ENCODE measurements at regions not wholly inside any gene's neighbourhood (a gene's known extent, or its start where the extent isn't known, plus 50 kb on each side); places are given as distances from the start of the nearest gene placed in this dataset.

DNA sequence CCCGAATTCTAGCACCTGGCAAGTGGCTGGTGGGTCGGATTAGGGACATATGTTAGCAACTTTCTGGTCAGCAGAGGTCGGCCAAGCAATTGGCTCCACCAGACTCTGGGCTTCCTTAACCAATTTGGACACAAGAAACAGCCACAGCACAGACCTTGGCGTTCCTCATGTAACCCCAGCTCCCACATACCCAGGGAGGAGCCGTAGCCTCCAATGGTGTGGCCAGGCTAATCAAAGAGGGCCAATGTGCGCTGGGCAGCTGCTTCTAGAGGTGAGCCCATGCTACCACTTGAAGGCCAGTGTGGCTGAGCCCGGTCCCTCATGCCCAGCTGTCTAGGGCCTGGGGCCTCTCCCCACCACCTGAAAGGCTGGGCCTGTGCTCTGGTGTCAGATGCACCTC lies 82.5 kb upstream of the MSX1 start:
- intact Hi-C loops (cut with micrococcal nuclease), result no loop called here
- 3% methylated on average over 7 of the region's 7 CpGs for WGBS (ENCODE audit: insufficient coverage, low coverage, missing lambda C conversion rate)

More for the DNA sequence above, 82.5 kb upstream of the MSX1 start:
- H3K4me3 ChIP-seq, result no peak overlapping the region
- no peaks in the 10 kb centered on the region for H3K79me2 ChIP-seq (ENCODE audit: control insufficient read depth, insufficient read depth, low read length)
- BruUV-seq (replicated peaks), result no TSS peak
- no peaks in the 10 kb centered on the region for H3K9me3 ChIP-seq (replicated peaks; ENCODE audit: control insufficient read depth, insufficient read depth, low read depth, low read length)
- H2AFZ ChIP-seq (ENCODE audit: low read depth, low read length), result no peak overlapping the region
- no peak for DNase-seq (ENCODE audit: extremely low read depth in 1 of 4, low spot score in 3 of 4)
- H3K9me1 ChIP-seq (ENCODE audit: control insufficient read depth, insufficient read depth, low read length), result no peaks in the 10 kb centered on the region
- ChIA-PET CTCF (ENCODE audit: low intra/inter-chr PET ratio) (no interaction called here), POLR2A (no interaction called here)
- no peak for TF ChIP-seq SRSF1 (IDR thresholded peaks at IDR 0.05; ENCODE audit: low read depth, low read length)
- no peak for TF ChIP-seq NR3C1 (CRISPR knock-in tag; IDR thresholded peaks at IDR 0.05)
- no peak for TF ChIP-seq BMI1 (IDR thresholded peaks at IDR 0.05; ENCODE audit: low read length)
- no peak for TF ChIP-seq ETV1 (tag; conservative IDR thresholded peaks at IDR 0.05; ENCODE audit: low read depth)
- no peak for TF ChIP-seq POLR3G (IDR thresholded peaks at IDR 0.05; ENCODE audit: extremely low read depth, insufficient read length, insufficient replicate concordance)
- no peak for TF ChIP-seq NEUROD1 (IDR thresholded peaks at IDR 0.05; ENCODE audit: borderline replicate concordance, low read depth, low read length, partially characterized antibody)
- no peak for TF ChIP-seq RFX1 (IDR thresholded peaks at IDR 0.05)
- TF ChIP-seq, protein P1, sequence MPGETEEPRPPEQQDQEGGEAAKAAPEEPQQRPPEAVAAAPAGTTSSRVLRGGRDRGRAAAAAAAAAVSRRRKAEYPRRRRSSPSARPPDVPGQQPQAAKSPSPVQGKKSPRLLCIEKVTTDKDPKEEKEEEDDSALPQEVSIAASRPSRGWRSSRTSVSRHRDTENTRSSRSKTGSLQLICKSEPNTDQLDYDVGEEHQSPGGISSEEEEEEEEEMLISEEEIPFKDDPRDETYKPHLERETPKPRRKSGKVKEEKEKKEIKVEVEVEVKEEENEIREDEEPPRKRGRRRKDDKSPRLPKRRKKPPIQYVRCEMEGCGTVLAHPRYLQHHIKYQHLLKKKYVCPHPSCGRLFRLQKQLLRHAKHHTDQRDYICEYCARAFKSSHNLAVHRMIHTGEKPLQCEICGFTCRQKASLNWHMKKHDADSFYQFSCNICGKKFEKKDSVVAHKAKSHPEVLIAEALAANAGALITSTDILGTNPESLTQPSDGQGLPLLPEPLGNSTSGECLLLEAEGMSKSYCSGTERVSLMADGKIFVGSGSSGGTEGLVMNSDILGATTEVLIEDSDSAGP (CRISPR knock-in tag; IDR thresholded peaks at IDR 0.05), result no peak
- no peak for TF ChIP-seq KLF6 (CRISPR knock-in tag; IDR thresholded peaks at IDR 0.05; ENCODE audit: borderline replicate concordance)
- TF ChIP-seq NR2C2 (CRISPR knock-in tag; IDR thresholded peaks at IDR 0.05), result no peak
- TF ChIP-seq NR2C2 (tag; IDR thresholded peaks at IDR 0.05), result no peak
- no peak for TF ChIP-seq PHF21A (IDR thresholded peaks at IDR 0.05; ENCODE audit: borderline replicate concordance, low read depth)
- no peak for TF ChIP-seq PHB2 (IDR thresholded peaks at IDR 0.05; ENCODE audit: low read depth)
- no peak for TF ChIP-seq ZNF165 (CRISPR knock-in tag; IDR thresholded peaks at IDR 0.05; ENCODE audit: borderline replicate concordance)
- H3K27me3 ChIP-seq (ENCODE audit: control insufficient read depth in 2 of 2, insufficient read depth in 2 of 2, low read length in 2 of 2), result peaks cover 2 to 36% of the 10 kb centered on the region in 2 experiments; a peak in 4 of 5 replicates
- H3K9ac ChIP-seq (ENCODE audit: insufficient read depth in 1 of 2, low read depth in 2 of 2, low read length in 2 of 2), result no peak overlapping the region
- no peak for FAIRE-seq
- ATAC-seq, result no peak
- no peaks in the 10 kb centered on the region for H4K20me1 ChIP-seq (replicated peaks; ENCODE audit: control insufficient read depth, insufficient read depth, low read length)
- H3K27ac ChIP-seq (ENCODE audit: extremely low read depth, low read depth, low read length), result no peak overlapping the region
- H3K4me1 ChIP-seq (replicated peaks in 1 of 2; ENCODE audit: control insufficient read depth in 2 of 2, insufficient read depth in 2 of 2, low read length in 2 of 2), result no peaks in the 10 kb centered on the region; a peak in 1 of 5 replicates
- in situ Hi-C loops (cut with MboI), result no loop called here
- H3K4me2 ChIP-seq (ENCODE audit: insufficient read depth, low read length), result no peak overlapping the region
- no peaks in the 10 kb centered on the region for H3K36me3 ChIP-seq (ENCODE audit: control insufficient read depth, insufficient read depth, low read length)

Measured in K562 (cell line).